Stimulated activated CD4-positive, alpha-beta T cell treated with anti-CD3 and anti-CD28 coated beads, TNF-alpha, amount 100 ng/mL, for 1 hour (primary cell): ENCODE measurements at regions not wholly inside any gene's neighbourhood (a gene's known extent, or its start where the extent isn't known, plus 50 kb on each side); places are given as distances from the start of the nearest gene placed in this dataset.

Experiments used
- DNase-seq, 3 donors: peaks; one replicate each; pipeline ENCODE4 v3.0.0-alpha.2; 2020; ENCODE audit warnings: low read depth in 3 of 3, low spot score in 1 of 3

DNA sequence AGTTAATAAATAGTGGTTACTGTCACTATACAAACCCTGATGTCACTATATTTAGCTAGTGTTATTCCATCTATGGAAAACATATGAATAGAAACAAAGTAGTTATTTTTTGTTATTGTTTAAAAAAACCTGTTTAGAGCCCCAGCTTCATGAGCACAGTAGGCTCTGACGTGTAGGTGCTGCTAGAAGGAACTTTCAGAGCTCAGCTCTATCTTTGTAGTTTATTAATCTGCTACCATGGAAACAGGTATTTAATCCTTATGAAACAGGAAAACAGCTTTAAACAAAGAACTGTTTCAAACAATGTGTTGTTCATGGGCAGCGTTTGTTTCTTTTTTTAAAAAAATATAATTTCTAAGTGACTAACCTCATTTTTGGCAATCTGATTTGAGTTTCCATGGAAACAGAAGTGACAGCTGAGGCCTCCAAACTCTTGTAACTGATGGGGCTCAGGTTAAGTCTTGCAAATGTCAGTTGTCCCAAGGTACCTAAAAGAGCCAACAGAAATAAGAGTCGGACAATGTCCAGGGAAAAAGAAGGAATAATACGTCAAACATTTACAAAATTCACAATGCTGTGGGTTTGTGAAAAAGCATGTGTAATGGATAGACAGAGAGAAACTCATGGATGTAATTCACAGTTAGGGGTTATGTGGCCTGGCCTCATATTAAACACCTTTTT, 162.0 kb upstream of the C21orf91 start:
- no peak for DNase-seq

DNA sequence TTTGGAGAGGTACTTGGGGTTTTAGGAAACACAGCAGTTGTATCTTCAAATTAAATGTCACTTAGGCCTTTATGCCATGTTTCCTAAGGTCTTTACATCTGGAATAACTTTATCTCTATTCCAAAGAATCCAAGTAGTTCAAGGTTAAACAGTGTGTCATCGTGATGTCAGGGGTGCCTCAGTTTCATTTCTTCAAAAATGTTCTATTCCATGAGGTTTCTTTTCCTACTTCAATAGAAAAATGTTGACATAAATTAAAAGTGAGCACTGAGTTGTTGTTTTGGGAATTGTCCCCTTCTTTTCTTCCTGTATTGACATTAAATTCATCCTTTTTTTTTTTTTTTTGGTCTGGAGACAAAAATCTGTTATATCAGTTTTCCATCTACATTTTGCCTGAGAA, 160.6 kb upstream of the C21orf91 start:
- no peak for DNase-seq

DNA sequence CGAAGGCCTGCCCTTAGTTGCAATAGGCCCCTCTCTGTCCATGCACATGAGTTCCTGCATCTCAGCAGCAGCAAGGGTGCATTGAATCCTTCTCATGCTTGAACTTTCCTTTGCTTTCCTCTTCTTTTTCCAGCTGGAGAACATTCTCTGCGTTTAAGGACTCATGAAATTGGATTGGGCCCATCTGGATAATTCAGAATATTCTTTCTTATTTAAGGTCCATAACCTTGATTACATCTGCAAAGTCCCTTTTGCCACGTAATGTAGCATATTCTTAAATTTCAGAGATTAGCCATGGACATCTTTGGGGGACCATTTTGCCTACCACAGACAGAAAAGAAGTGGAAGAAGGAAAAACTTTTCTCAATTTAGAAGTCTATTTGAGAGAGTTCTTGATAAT, 159.7 kb upstream of the C21orf91 start:
- DNase-seq: no peak

DNA sequence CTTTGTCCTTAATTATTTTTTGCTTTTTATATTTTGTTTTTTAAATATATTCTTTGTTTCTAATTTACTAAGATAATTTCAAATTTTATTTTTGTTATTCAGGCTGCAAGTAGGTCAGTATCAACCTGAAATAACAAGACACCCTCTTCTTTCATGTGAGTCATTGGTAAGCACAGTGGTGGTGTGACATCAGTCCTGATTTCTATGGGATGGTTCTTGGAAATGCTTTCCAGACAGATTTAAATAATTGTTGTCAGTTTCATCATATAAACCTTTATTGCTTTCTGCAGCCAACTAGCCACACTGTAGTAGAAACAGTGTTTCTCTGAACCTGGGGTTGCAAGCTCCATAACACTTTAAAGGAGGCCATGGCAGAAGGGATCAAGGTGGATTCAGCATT, 157.5 kb upstream of the C21orf91 start:
- DNase-seq: no peak

- no peak for DNase-seq
These were observed 157.0 kb upstream of the C21orf91 start for GRCh38 chr21:17976139-17976538.

- DNase-seq: no peak
These were observed 148.2 kb upstream of the C21orf91 start for GRCh38 chr21:17967319-17967718.

- DNase-seq: no peak
These were observed 145.6 kb upstream of the C21orf91 start for GRCh38 chr21:17964716-17965115.

DNA sequence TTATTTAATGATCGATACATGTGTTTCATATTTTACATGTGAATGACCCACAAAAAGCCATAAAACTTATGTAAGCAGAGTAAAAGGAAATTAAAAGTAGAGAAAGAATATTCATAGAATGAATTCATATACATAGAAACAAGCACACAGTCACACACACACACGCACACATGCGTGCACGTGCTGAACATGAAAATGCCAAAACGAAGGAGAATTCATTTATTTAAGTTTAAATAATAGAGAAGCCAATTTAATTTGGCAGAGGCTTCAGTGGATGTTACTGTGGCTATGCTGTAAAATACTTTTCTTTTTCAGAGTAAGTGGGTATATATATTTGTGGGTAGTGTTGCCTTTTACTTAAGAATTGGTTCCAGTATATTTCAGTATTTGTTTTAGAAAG, 145.0 kb upstream of the C21orf91 start:
- no peak for DNase-seq

DNA sequence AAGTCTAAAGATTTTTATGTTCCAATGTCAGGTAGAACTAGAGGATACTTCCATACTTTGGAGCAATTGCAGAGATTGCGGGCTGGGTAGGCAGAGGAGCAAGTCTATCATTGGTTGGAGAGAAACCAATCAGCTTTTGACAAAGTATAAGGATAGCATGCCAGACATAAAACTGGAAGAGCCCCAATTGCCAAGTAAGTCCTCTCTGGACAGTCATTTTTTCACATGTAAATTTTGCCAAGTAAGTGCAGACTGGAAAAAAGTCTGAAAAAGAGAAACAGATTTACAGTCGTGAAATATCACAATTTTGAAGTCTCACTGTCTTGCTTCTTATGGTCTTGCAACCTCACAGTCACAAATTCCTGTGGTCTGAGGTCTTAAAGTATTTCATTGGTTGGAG, 131.4 kb upstream of the C21orf91 start:
- no peak for DNase-seq

GRCh38 chr21:17949421-17949820, 130.3 kb upstream of the C21orf91 start:
- DNase-seq: no peak

DNA sequence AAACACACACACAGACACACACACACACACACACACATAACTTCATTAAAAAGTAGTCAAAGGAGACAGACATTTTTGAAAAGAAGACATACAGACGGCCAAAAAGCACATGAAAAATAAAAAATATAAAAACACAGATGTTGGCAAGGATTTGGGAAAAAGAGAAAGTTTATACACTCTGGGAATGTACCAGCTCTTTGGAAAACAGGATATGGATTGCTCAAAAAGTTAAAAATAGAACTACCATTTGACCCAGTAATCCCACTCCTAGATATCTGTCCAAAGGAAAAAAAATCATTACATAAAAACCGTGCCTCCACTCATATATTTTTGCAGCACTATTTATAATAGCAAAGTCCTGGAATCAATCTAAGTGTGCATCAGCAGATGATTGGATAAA, 128.4 kb upstream of the C21orf91 start:
- DNase-seq: no peak

- no peak for DNase-seq
These were observed 111.9 kb upstream of the C21orf91 start for GRCh38 chr21:17931080-17931479.

- DNase-seq: no peak
These were observed 110.9 kb upstream of the C21orf91 start for GRCh38 chr21:17930093-17930492.

- no peak for DNase-seq
These were observed 110.4 kb upstream of the C21orf91 start for GRCh38 chr21:17929510-17929909.

DNA sequence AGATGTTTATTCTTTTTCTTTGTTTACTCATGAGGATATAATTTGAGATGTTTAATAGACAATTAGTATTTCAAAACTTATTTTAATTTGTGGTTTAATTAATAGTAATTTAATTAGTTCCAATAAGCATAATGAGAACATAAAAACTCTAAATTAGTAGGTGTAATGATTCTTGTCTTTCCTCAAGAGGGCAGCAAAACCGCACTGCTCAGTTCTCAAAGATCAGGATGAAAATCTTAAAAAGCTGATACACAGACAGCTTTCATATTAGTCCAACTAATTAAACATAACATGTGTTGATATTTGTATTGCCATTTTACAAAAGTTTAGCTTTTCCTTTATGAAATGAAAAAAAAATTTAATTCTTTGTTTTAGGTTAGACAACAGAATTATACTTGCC, 106.7 kb upstream of the C21orf91 start:
- DNase-seq: no peak

- DNase-seq: peak in 1 of 3 donors; percentile 15
These were observed 105.9 kb upstream of the C21orf91 start for GRCh38 chr21:17925000-17925610.

DNA sequence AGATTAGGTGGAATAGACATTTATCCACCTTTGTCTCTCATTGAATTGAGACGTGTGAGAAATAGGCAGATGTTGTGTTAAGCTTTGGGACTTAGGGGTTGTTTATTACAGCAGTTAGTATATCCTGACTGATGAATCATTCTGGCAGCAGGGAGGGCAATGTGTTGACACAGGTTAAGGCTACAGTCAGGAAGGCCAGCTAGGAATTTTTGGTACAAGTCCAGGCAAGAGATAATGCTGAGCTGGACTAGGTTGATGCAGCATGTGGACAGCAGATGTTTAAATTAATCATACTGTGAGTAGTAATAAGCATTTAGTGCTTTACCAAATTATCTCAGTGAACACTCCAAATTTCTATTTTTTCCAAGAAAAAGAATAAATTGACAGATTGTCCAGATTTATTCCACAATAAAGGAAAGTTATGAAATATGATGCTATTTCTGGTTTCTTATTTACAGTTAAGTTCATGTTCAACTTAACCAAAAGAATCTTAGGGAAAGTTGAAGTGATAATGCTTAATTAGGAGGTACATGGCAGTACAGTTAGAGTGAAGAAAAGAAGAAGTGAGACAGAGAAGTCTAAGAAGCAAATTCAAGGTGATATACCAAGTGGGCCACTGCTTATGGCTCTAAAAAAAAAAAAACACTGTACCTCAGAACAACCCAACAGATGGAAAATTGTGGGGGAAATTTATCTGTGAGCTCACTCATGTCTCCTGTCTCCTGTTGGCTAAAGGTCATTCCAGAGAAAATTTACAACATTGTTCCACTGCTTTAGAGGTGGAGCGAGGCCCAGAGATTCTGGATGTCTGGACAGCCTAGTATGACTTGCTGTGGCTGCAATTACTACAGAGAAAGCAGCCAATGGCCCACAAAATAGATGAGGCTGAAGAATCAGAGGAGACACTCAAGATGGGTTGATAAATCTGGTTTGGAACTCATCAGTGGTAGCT, 102.7 kb upstream of the C21orf91 start:
- DNase-seq: no peak

GRCh38 chr21:17915976-17916375, 96.8 kb upstream of the C21orf91 start:
- no peak for DNase-seq

DNA sequence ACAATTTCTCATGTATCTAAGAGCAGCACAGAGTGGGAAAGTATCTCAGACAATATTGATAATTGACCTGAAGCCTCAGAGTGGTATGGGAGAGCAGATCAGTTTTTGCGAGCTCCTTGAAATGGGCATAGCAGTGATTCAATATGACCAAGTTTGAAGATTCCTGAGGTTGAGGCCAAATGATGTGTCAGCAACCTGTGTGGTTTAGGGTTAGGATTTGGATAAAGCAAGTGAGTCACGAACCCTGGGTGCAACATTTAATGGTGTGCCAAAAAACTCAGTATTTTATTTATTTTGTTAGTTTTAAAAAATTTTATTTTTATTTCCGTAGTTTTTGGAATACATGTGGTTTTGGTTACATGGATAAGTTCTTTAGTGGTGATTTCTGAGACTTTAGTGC, 92.5 kb upstream of the C21orf91 start:
- no peak for DNase-seq

DNA sequence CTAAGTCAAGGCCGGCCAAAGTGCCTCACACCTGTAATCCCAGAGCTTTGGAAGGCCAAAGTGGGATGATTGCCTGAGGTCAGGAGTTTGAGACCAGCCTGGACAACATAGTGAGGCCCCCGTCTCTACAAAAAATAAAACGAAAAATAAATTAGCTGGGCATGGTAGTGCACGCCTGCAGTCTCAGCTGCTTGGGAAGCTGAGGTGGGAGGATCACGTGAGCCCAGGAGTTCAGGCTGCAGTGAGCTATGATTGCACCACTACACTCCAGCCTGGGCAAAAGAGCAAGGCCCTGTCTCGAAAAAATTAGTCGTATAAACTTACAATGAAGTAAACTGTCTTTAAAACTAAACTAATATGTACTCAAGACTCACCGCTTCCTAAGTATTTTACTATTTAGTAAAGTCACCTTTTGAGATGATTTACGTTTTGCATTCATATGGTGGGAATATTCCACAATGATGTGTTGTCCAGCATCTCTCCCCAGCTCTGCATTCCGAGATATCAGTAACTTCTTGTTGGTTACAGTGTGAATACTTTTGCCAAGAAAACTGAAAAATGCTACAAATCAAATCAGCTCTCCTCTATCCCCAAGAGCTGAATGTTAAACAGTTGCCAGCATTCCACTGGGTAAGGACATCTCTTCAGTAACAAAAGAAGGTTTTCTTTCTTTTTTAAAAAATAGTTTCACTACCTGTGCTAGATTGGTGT, 84.9 kb upstream of the C21orf91 start:
- DNase-seq: no peak

DNA sequence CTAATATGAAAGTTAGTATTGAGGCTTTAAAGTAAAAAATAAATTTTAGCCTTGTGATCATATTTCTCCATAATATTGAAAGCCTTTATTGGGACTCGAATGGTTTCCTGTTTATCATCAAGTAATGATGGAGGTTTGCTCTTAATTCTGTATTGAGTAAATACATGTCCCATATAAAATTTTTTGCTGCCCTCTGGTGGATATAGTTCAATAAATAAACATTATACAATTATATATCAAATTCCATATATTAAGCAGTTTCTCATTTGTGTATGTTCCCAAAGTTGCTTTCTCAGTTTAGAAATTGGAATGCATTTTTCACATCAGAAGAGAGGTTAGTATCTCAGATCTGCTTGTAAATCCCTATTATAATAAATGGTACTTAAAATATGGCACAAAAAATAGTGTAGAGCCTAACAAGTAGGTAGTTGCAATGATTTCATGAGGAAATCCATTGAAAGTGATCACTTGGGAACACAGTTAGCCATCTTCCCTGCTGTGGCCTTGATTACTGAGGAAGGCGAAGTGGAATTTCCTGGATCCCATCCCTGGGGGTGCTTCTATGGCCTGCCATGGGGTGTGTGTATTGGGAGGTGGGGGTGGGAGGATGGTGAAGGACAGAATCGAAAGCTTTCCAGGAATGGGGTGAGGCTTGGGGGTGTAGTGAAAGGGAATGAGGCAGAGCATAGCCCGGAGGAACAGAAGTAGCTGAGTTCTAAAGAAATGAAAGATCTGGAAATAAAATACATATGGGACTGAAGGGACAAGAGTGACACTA, 84.1 kb upstream of the C21orf91 start:
- no peak for DNase-seq
